Thymus (tissue), 11 donors: ENCODE measurements at regions not wholly inside any gene's neighbourhood (a gene's known extent, or its start where the extent isn't known, plus 50 kb on each side); places are given as distances from the start of the nearest gene placed in this dataset.

Source experiments
- DNase-seq, 9 donors: peaks; one replicate each; pipeline ENCODE4 v3.0.0-alpha.2; 2013; ENCODE audit warnings: low spot score in 9 of 9, low read depth in 6 of 9, missing footprints in 1 of 9
- H3K27ac ChIP-seq, 2 donors: one replicate each; pipeline ENCODE4 v1.5.1; 2013; ENCODE audit warnings: control low read depth in 1 of 2, low read depth in 1 of 2, low read length in 1 of 2, mild to moderate bottlenecking in 1 of 2, moderate library complexity in 1 of 2
- H3K27me3 ChIP-seq, 2 donors: one replicate each; pipeline ENCODE4 v1.5.1; 2013; ENCODE audit warnings: low read length in 1 of 2; ENCODE audit not compliant: control insufficient read depth in 2 of 2, insufficient read depth in 1 of 2
- H3K36me3 ChIP-seq, 2 donors: one replicate each; pipeline ENCODE4 v1.5.1; 2013; ENCODE audit warnings: low read length in 1 of 2, mild to moderate bottlenecking in 1 of 2, moderate library complexity in 1 of 2; ENCODE audit not compliant: control insufficient read depth in 2 of 2, insufficient read depth in 2 of 2
- H3K4me1 ChIP-seq, 2 donors: one replicate each; pipeline ENCODE4 v1.5.1; 2013; ENCODE audit warnings: low read length in 2 of 2; ENCODE audit not compliant: control insufficient read depth in 2 of 2, insufficient read depth in 2 of 2
- H3K4me3 ChIP-seq, 2 donors: one replicate each; pipeline ENCODE4 v1.5.1; 2013; ENCODE audit warnings: low read length in 2 of 2, control low read depth in 1 of 2, mild to moderate bottlenecking in 1 of 2
- H3K9me3 ChIP-seq, 2 donors: one replicate each; pipeline ENCODE4 v1.5.1; 2013; ENCODE audit warnings: low read length in 1 of 2, mild to moderate bottlenecking in 1 of 2; ENCODE audit not compliant: control insufficient read depth in 2 of 2, insufficient read depth in 1 of 2
- WGBS: extraction: QIAGEN DNeasy Blood & Tissue Kit; methylation state at CpG from one replicate; pipeline ENCODE4 v1.1.7; 2013; 5-methylcytosine and 5-hydroxymethylcytosine counted together
- donor health status: healthy.

DNA sequence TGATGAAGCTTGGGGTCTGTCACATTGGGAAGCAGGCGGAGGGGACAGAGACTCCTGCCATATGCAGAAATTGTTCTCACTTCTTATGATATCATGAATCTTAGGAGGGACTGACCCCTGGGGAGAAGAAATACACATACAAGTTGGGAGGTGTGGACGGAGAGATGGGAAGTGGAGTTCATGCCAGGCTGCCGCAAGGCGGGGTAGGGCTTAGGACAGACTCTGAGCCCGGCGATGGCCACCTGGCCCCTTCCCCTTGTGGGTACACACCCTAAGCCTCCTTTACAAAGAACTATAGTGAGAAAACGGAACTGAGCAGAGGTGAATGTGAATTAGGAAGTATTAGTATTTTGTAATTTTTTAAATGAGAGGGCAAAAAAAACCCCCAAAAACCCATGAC is 177.0 kb upstream of the IRS2 start:
- 95% methylated on average over 7 of the region's 7 CpGs for WGBS

DNA sequence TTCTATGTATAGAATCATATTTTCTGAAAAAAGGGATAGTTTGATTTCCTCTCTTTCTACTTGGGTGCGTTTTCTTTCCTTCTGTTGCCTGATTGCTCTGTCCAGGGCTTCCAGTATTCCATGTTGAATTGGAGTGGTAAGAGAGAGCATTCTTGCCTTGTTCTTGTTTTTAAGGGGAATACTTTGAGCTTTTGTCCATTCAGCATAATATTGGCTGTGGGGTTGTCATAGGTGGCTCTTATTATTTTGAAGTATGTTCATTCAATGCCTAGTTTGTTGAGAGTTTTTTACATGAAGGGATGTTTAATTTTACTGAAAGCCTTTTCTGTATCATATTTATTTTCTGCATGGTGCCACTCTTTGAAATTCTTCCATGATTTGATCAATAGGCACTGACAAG is 173.5 kb upstream of the IRS2 start:
- H3K9me3 ChIP-seq = no peaks in the 10 kb centered on the region
- no peaks in the 10 kb centered on the region for H3K36me3 ChIP-seq
- no peak overlapping the region for H3K4me3 ChIP-seq
- no peak for DNase-seq
- no peak overlapping the region for H3K27ac ChIP-seq
- no peaks in the 10 kb centered on the region for H3K27me3 ChIP-seq
- WGBS = 91% methylated on average over 1 of the region's 1 CpG
- H3K4me1 ChIP-seq = peaks cover 0 to 10% of the 10 kb centered on the region in 2 donors

More for the DNA sequence above, 177.0 kb upstream of the IRS2 start:
- DNase-seq = no peak
- Histone ChIP-seq H3K27ac (no peak overlapping the region), H3K9me3 (no peaks in the 10 kb centered on the region), H3K27me3 (no peaks in the 10 kb centered on the region), H3K4me3 (no peak overlapping the region), H3K4me1 (peaks cover 0 to 10% of the 10 kb centered on the region in 2 donors), H3K36me3 (no peaks in the 10 kb centered on the region)

GRCh38 chr13:109957875-109958274 is 171.5 kb upstream of the IRS2 start:
- Histone ChIP-seq H3K4me3 (no peak overlapping the region), H3K27me3 (no peaks in the 10 kb centered on the region), H3K9me3 (no peaks in the 10 kb centered on the region), H3K4me1 (no peaks in the 10 kb centered on the region), H3K36me3 (no peaks in the 10 kb centered on the region), H3K27ac (no peak overlapping the region)
- no peak for DNase-seq
- WGBS = 91% methylated on average over 5 of the region's 5 CpGs

- Histone ChIP-seq H3K9me3 (no peaks in the 10 kb centered on the region), H3K27me3 (no peaks in the 10 kb centered on the region), H3K36me3 (no peaks in the 10 kb centered on the region), H3K4me1 (no peaks in the 10 kb centered on the region), H3K4me3 (no peak overlapping the region), H3K27ac (no peak overlapping the region)
- WGBS = 96% methylated on average over 3 of the region's 3 CpGs
- DNase-seq = no peak
Measured at GRCh38 chr13:109955598-109955997, 169.2 kb upstream of the IRS2 start.

DNA sequence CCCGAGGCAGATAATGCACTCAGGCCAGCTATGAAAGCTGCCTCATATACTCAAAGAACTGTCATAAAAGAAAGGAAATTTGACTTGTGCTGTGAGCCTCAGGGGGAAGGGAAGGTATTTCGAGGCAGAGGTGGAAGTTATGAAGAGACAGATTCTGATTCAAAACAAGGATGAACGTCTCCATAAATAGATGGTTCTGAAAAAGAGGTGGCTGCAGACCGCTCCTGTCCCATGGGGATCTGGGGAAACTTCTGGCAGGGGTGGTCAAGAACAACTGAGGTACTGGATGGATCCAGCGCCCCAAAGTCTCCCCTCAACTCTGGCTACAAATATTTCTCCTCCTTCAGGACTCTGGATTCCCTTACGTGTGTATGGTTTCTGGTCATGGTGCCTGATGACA is 168.1 kb upstream of the IRS2 start:
- Histone ChIP-seq H3K4me1 (no peaks in the 10 kb centered on the region), H3K36me3 (no peaks in the 10 kb centered on the region), H3K27ac (no peak overlapping the region), H3K4me3 (no peak overlapping the region), H3K27me3 (no peaks in the 10 kb centered on the region), H3K9me3 (no peaks in the 10 kb centered on the region)
- 91% methylated on average over 6 of the region's 6 CpGs for WGBS
- no peak for DNase-seq

GRCh38 chr13:109951491-109951890 is 165.1 kb upstream of the IRS2 start:
- Histone ChIP-seq H3K4me3 (no peak overlapping the region), H3K27ac (no peak overlapping the region), H3K36me3 (no peaks in the 10 kb centered on the region), H3K27me3 (no peaks in the 10 kb centered on the region), H3K9me3 (no peaks in the 10 kb centered on the region), H3K4me1 (no peaks in the 10 kb centered on the region)
- 87% methylated on average over 1 of the region's 1 CpG for WGBS
- DNase-seq = no peak

DNA sequence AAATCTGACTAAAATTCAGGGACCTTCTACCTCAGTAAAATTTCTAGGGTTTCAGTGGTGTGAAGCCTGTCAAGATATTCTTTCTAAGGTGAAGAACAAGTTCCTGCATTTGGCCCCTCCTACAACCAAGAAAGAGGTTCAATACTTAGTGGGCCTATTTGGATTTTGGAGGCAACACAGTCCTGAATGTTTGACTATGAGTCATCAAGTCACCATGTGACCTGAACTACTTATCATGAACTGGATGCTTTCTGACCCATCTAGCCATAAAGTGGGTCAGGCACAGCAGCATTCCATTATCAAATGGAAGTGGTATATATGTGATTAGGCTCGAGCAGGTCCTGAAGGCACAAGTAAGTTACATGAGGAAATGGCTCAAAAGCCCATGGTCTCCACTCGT is 163.0 kb upstream of the IRS2 start:
- no peaks in the 10 kb centered on the region for H3K4me1 ChIP-seq
- no peaks in the 10 kb centered on the region for H3K27me3 ChIP-seq
- no peak overlapping the region for H3K4me3 ChIP-seq
- H3K36me3 ChIP-seq = no peaks in the 10 kb centered on the region
- no peak overlapping the region for H3K27ac ChIP-seq
- 90% methylated on average over 2 of the region's 2 CpGs for WGBS
- no peaks in the 10 kb centered on the region for H3K9me3 ChIP-seq
- no peak for DNase-seq

- no peak overlapping the region for H3K4me3 ChIP-seq
- DNase-seq = no peak
- 93% methylated on average over 2 of the region's 2 CpGs for WGBS
Measured at GRCh38 chr13:109947006-109947405, 160.6 kb upstream of the IRS2 start.

DNA sequence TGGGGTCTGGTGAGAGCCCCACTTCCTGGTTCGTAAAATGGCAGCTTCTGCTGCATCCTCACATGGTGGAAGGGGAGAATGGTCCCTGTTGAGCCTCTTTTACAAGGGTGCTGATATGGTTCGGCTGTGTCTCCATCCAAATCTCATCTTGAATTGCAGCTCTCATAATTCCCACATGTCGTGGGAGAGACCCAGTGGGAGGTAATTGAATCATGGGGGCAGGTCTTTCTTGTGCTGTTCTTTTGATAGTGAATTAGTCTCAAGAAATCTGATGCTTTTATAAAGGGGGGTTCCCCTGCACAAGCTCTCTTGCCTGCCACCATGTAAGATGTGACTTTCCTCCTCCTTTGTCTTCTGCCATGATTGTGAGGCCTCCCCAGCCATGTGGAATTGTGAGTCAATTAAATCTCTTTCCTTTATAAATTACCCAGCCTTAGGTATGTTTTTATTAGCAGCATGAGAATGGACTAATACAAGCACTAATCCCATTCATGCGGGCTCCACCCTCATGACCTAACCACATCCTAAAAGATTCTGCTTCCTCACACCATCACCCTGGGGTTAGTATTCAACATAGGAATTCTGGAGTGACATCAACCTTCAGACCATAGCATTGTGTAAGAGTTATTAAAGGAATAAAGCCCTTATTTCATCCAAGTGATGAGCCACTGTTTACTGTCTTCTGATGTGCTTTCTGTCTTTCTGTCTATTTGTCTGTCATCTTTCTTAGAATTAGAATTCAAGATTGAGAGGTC is 159.0 kb upstream of the IRS2 start:
- Histone ChIP-seq H3K4me1 (no peaks in the 10 kb centered on the region), H3K4me3 (no peak overlapping the region), H3K36me3 (no peaks in the 10 kb centered on the region), H3K27me3 (no peaks in the 10 kb centered on the region), H3K9me3 (no peaks in the 10 kb centered on the region), H3K27ac (no peak overlapping the region)
- 91% methylated on average over 4 of the region's 4 CpGs for WGBS
- no peak for DNase-seq

More at GRCh38 chr13:109947006-109947405, 160.6 kb upstream of the IRS2 start:
- Histone ChIP-seq H3K36me3 (no peaks in the 10 kb centered on the region), H3K27me3 (no peaks in the 10 kb centered on the region), H3K4me1 (no peaks in the 10 kb centered on the region), H3K27ac (no peak overlapping the region), H3K9me3 (no peaks in the 10 kb centered on the region)
